ENCODE measurements at regions not wholly inside any gene's neighbourhood (a gene's known extent, or its start where the extent isn't known, plus 50 kb on each side); places are given as distances from the start of the nearest gene placed in this dataset.

- H3K18ac ChIP-seq (ENCODE audit: low read depth in 1 of 2, low read length in 2 of 2) = no peak overlapping the region
- H3K27me3 ChIP-seq (ENCODE audit: control insufficient read depth in 1 of 2, insufficient read depth in 1 of 2, low read length in 2 of 2) = no peaks in the 10 kb centered on the region
- no peak overlapping the region for H3K4me2 ChIP-seq (ENCODE audit: low read length, poor library complexity, severe bottlenecking)
- DNase-seq = no peak
- H2BK5ac ChIP-seq (ENCODE audit: low read depth, low read length, poor library complexity, severe bottlenecking) = no peak overlapping the region
- no peak overlapping the region for H3K4ac ChIP-seq (ENCODE audit: low read depth in 1 of 2, low read length in 2 of 2)
- H3K27ac ChIP-seq (ENCODE audit: low read length, poor library complexity, severe bottlenecking) = no peak overlapping the region
- H2AFZ ChIP-seq (ENCODE audit: low read depth, low read length) = no peak overlapping the region
- no peaks in the 10 kb centered on the region for H3K36me3 ChIP-seq (ENCODE audit: control insufficient read depth in 1 of 2, insufficient read depth in 2 of 2, low read depth in 1 of 2, low read length in 2 of 2)
- no peak overlapping the region for H3K14ac ChIP-seq (ENCODE audit: low read length in 2 of 2)
- no peak overlapping the region for H4K8ac ChIP-seq (ENCODE audit: low read length)
- H3K9ac ChIP-seq (ENCODE audit: low read length) = no peak overlapping the region
- H3K9me3 ChIP-seq (ENCODE audit: control insufficient read depth, low read length) = no peaks in the 10 kb centered on the region
- no peak overlapping the region for H4K91ac ChIP-seq (ENCODE audit: low read length)
- H3K23ac ChIP-seq (ENCODE audit: low read length in 2 of 2) = no peak overlapping the region
- no peak overlapping the region for H2BK120ac ChIP-seq (ENCODE audit: low read depth, low read length)
- H3K4me1 ChIP-seq (ENCODE audit: control insufficient read depth, insufficient read depth, low read depth, low read length) = no peaks in the 10 kb centered on the region
- H2BK15ac ChIP-seq (ENCODE audit: low read depth, poor library complexity, severe bottlenecking) = no peak overlapping the region
- H3K79me1 ChIP-seq (replicated peaks; ENCODE audit: low read length, poor library complexity, severe bottlenecking) = no peaks in the 10 kb centered on the region
- H2AK5ac ChIP-seq (ENCODE audit: low read length, severe bottlenecking) = no peak overlapping the region
- no peak overlapping the region for H3K4me3 ChIP-seq (ENCODE audit: insufficient read depth in 1 of 2, low read depth in 1 of 2, low read length in 2 of 2)
- no peak overlapping the region for H2BK12ac ChIP-seq (ENCODE audit: low read length in 2 of 2)
- no CpG with 5 or more reads among the region's 2 CpGs for WGBS
Observed at GRCh38 chr5:162227075-162227474, 159.5 kb downstream of the GABRG2 start.

GRCh38 chr5:162230348-162230747, 162.8 kb downstream of the GABRG2 start:
- Histone ChIP-seq H3K27ac (ENCODE audit: low read length, poor library complexity, severe bottlenecking) (no peak overlapping the region), H4K91ac (ENCODE audit: low read length) (no peak overlapping the region), H3K14ac (ENCODE audit: low read length in 2 of 2) (no peak overlapping the region), H3K4ac (ENCODE audit: low read depth in 1 of 2, low read length in 2 of 2) (no peak overlapping the region), H2AFZ (ENCODE audit: low read depth, low read length) (no peak overlapping the region), H3K79me1 (replicated peaks; ENCODE audit: low read length, poor library complexity, severe bottlenecking) (no peaks in the 10 kb centered on the region), H2BK15ac (ENCODE audit: low read depth, poor library complexity, severe bottlenecking) (no peak overlapping the region), H4K8ac (ENCODE audit: low read length) (no peak overlapping the region), H3K23ac (ENCODE audit: low read length in 2 of 2) (no peak overlapping the region), H3K4me1 (ENCODE audit: control insufficient read depth, insufficient read depth, low read depth, low read length) (no peaks in the 10 kb centered on the region), H2AK5ac (ENCODE audit: low read length, severe bottlenecking) (no peak overlapping the region), H3K4me2 (ENCODE audit: low read length, poor library complexity, severe bottlenecking) (no peak overlapping the region), H3K18ac (ENCODE audit: low read depth in 1 of 2, low read length in 2 of 2) (no peak overlapping the region), H3K36me3 (ENCODE audit: control insufficient read depth in 1 of 2, insufficient read depth in 2 of 2, low read depth in 1 of 2, low read length in 2 of 2) (no peaks in the 10 kb centered on the region), H2BK5ac (ENCODE audit: low read depth, low read length, poor library complexity, severe bottlenecking) (no peak overlapping the region), H3K27me3 (ENCODE audit: control insufficient read depth in 1 of 2, insufficient read depth in 1 of 2, low read length in 2 of 2) (no peaks in the 10 kb centered on the region), H3K9me3 (ENCODE audit: control insufficient read depth, low read length) (peaks cover 10% of the 10 kb centered on the region), H2BK120ac (ENCODE audit: low read depth, low read length) (no peak overlapping the region), H3K4me3 (ENCODE audit: insufficient read depth in 1 of 2, low read depth in 1 of 2, low read length in 2 of 2) (no peak overlapping the region), H2BK12ac (ENCODE audit: low read length in 2 of 2) (no peak overlapping the region), H3K9ac (ENCODE audit: low read length) (no peak overlapping the region)
- DNase-seq = no peak
- WGBS = 74% methylated on average over 2 of the region's 3 CpGs

- no peaks in the 10 kb centered on the region for H3K4me1 ChIP-seq (ENCODE audit: control insufficient read depth, insufficient read depth, low read depth, low read length)
- H3K4me3 ChIP-seq (ENCODE audit: insufficient read depth in 1 of 2, low read depth in 1 of 2, low read length in 2 of 2) = no peak overlapping the region
- H3K23ac ChIP-seq (ENCODE audit: low read length in 2 of 2) = no peak overlapping the region
- H3K79me1 ChIP-seq (replicated peaks; ENCODE audit: low read length, poor library complexity, severe bottlenecking) = no peaks in the 10 kb centered on the region
- H2AFZ ChIP-seq (ENCODE audit: low read depth, low read length) = no peak overlapping the region
- no peak overlapping the region for H2BK120ac ChIP-seq (ENCODE audit: low read depth, low read length)
- H2BK15ac ChIP-seq (ENCODE audit: low read depth, poor library complexity, severe bottlenecking) = no peak overlapping the region
- no peaks in the 10 kb centered on the region for H3K27me3 ChIP-seq (ENCODE audit: control insufficient read depth in 1 of 2, insufficient read depth in 1 of 2, low read length in 2 of 2)
- H3K18ac ChIP-seq (ENCODE audit: low read depth in 1 of 2, low read length in 2 of 2) = no peak overlapping the region
- DNase-seq = no peak
- 100% methylated on average over 1 of the region's 1 CpG for WGBS
- no peak overlapping the region for H3K14ac ChIP-seq (ENCODE audit: low read length in 2 of 2)
- H3K9ac ChIP-seq (ENCODE audit: low read length) = no peak overlapping the region
- H3K4me2 ChIP-seq (ENCODE audit: low read length, poor library complexity, severe bottlenecking) = no peak overlapping the region
- no peak overlapping the region for H3K4ac ChIP-seq (ENCODE audit: low read depth in 1 of 2, low read length in 2 of 2)
- no peaks in the 10 kb centered on the region for H3K36me3 ChIP-seq (ENCODE audit: control insufficient read depth in 1 of 2, insufficient read depth in 2 of 2, low read depth in 1 of 2, low read length in 2 of 2)
- H4K8ac ChIP-seq (ENCODE audit: low read length) = no peak overlapping the region
- no peak overlapping the region for H2BK5ac ChIP-seq (ENCODE audit: low read depth, low read length, poor library complexity, severe bottlenecking)
- no peak overlapping the region for H2BK12ac ChIP-seq (ENCODE audit: low read length in 2 of 2)
- H3K9me3 ChIP-seq (ENCODE audit: control insufficient read depth, low read length) = peaks cover 10% of the 10 kb centered on the region
- H3K27ac ChIP-seq (ENCODE audit: low read length, poor library complexity, severe bottlenecking) = no peak overlapping the region
- no peak overlapping the region for H2AK5ac ChIP-seq (ENCODE audit: low read length, severe bottlenecking)
- H4K91ac ChIP-seq (ENCODE audit: low read length) = no peak overlapping the region
Observed at GRCh38 chr5:162231522-162231921, 163.9 kb downstream of the GABRG2 start.

- no peaks in the 10 kb centered on the region for H3K36me3 ChIP-seq (ENCODE audit: control insufficient read depth in 1 of 2, insufficient read depth in 2 of 2, low read depth in 1 of 2, low read length in 2 of 2)
- no peaks in the 10 kb centered on the region for H3K79me1 ChIP-seq (replicated peaks; ENCODE audit: low read length, poor library complexity, severe bottlenecking)
- no peaks in the 10 kb centered on the region for H3K9me3 ChIP-seq (ENCODE audit: control insufficient read depth, low read length)
- no peak overlapping the region for H3K18ac ChIP-seq (ENCODE audit: low read depth in 1 of 2, low read length in 2 of 2)
- no peak overlapping the region for H2AK5ac ChIP-seq (ENCODE audit: low read length, severe bottlenecking)
- H3K23ac ChIP-seq (ENCODE audit: low read length in 2 of 2) = no peak overlapping the region
- H2BK120ac ChIP-seq (ENCODE audit: low read depth, low read length) = no peak overlapping the region
- H3K4me1 ChIP-seq (ENCODE audit: control insufficient read depth, insufficient read depth, low read depth, low read length) = no peaks in the 10 kb centered on the region
- no peaks in the 10 kb centered on the region for H3K27me3 ChIP-seq (ENCODE audit: control insufficient read depth in 1 of 2, insufficient read depth in 1 of 2, low read length in 2 of 2)
- no peak overlapping the region for H4K8ac ChIP-seq (ENCODE audit: low read length)
- DNase-seq = no peak
- no peak overlapping the region for H3K9ac ChIP-seq (ENCODE audit: low read length)
- no peak overlapping the region for H2BK12ac ChIP-seq (ENCODE audit: low read length in 2 of 2)
- H3K4me2 ChIP-seq (ENCODE audit: low read length, poor library complexity, severe bottlenecking) = no peak overlapping the region
- no peak overlapping the region for H2BK15ac ChIP-seq (ENCODE audit: low read depth, poor library complexity, severe bottlenecking)
- no peak overlapping the region for H4K91ac ChIP-seq (ENCODE audit: low read length)
- H3K4ac ChIP-seq (ENCODE audit: low read depth in 1 of 2, low read length in 2 of 2) = no peak overlapping the region
- H2BK5ac ChIP-seq (ENCODE audit: low read depth, low read length, poor library complexity, severe bottlenecking) = no peak overlapping the region
- no peak overlapping the region for H2AFZ ChIP-seq (ENCODE audit: low read depth, low read length)
- H3K27ac ChIP-seq (ENCODE audit: low read length, poor library complexity, severe bottlenecking) = no peak overlapping the region
- no peak overlapping the region for H3K4me3 ChIP-seq (ENCODE audit: insufficient read depth in 1 of 2, low read depth in 1 of 2, low read length in 2 of 2)
- H3K14ac ChIP-seq (ENCODE audit: low read length in 2 of 2) = no peak overlapping the region
Observed at GRCh38 chr5:162240734-162241133, 173.2 kb downstream of the GABRG2 start.
